ENCODE measurements at regions not wholly inside any gene's neighbourhood (a gene's known extent, or its start where the extent isn't known, plus 50 kb on each side); places are given as distances from the start of the nearest gene placed in this dataset.

- FAIRE-seq: no peak
- TF ChIP-seq RARB (CRISPR knock-in tag; IDR thresholded peaks at IDR 0.05): no peak
- no peak for TF ChIP-seq E2F6 (IDR thresholded peaks at IDR 0.05; ENCODE audit: borderline replicate concordance, low read depth)
- TF ChIP-seq CBX2 (IDR thresholded peaks at IDR 0.05; ENCODE audit: borderline replicate concordance, low read depth): no peak
- no peak for TF ChIP-seq HOXB13 (CRISPR knock-in tag; IDR thresholded peaks at IDR 0.05; ENCODE audit: low read depth)
- no peak for TF ChIP-seq PHF8 (IDR thresholded peaks at IDR 0.05; ENCODE audit: borderline replicate concordance, low read depth)
- TF ChIP-seq RFX5 (IDR thresholded peaks at IDR 0.05): no peak
- no peak for TF ChIP-seq HMGXB4 (CRISPR knock-in tag; IDR thresholded peaks at IDR 0.05; ENCODE audit: borderline replicate concordance)
- no peak for TF ChIP-seq ZFP36 (IDR thresholded peaks at IDR 0.05; ENCODE audit: borderline replicate concordance, partially characterized antibody)
Measured at GRCh38 chr15:45743426-45744235, 108.8 kb downstream of the SQOR start.

GRCh38 chr15:45744236-45744589 is 109.4 kb downstream of the SQOR start:
- FAIRE-seq (no peak), ATAC-seq (no peak), DNase-seq (ENCODE audit: low read depth in 1 of 2, low spot score in 1 of 2) (no peak)
- WGBS (ENCODE audit: missing lambda C conversion rate): 32% methylated on average over 4 of the region's 4 CpGs
- H3K9me3 ChIP-seq: no peaks in the 10 kb centered on the region
- H3K4me1 ChIP-seq: no peaks in the 10 kb centered on the region
- ChIA-PET POLR2A (no interaction called here), CTCF (no interaction called here)
- no peak overlapping the region for H3K4me3 ChIP-seq
- no peak overlapping the region for H3K4me2 ChIP-seq
- TF ChIP-seq KDM5A (IDR thresholded peaks at IDR 0.05): no peak
- no peak for TF ChIP-seq JUNB (IDR thresholded peaks at IDR 0.05)
- TF ChIP-seq NFE2L2 (conservative IDR thresholded peaks at IDR 0.05; ENCODE audit: low read length): no peak
- no peak for TF ChIP-seq MAZ (IDR thresholded peaks at IDR 0.05; ENCODE audit: borderline replicate concordance, low read depth, low read length)
- no peak for TF ChIP-seq HOXA7 (CRISPR knock-in tag; IDR thresholded peaks at IDR 0.05)
- no peak for TF ChIP-seq RFX5 (IDR thresholded peaks at IDR 0.05)
- no peak for TF ChIP-seq PHF8 (IDR thresholded peaks at IDR 0.05; ENCODE audit: borderline replicate concordance, low read depth)
- TF ChIP-seq FOSB (CRISPR knock-in tag; IDR thresholded peaks at IDR 0.05): no peak
- TF ChIP-seq REST (IDR thresholded peaks at IDR 0.05): no peak
- TF ChIP-seq HDAC2 (IDR thresholded peaks at IDR 0.05): no peak
- no peak for TF ChIP-seq NR3C1 (IDR thresholded peaks at IDR 0.05)
- TF ChIP-seq POLR2A (IDR thresholded peaks at IDR 0.05; ENCODE audit: low read length): no peak
- TF ChIP-seq MAX (IDR thresholded peaks at IDR 0.05): no peak
- TF ChIP-seq RARB (CRISPR knock-in tag; IDR thresholded peaks at IDR 0.05): no peak
- no peak for TF ChIP-seq CHD2 (IDR thresholded peaks at IDR 0.05; ENCODE audit: low read length, partially characterized antibody)
- no peak for TF ChIP-seq RAD21 (conservative IDR thresholded peaks at IDR 0.05 in 1 of 2, IDR thresholded peaks at IDR 0.05 in 1 of 2)
- TF ChIP-seq ZFP36 (IDR thresholded peaks at IDR 0.05; ENCODE audit: borderline replicate concordance, partially characterized antibody): no peak
- TF ChIP-seq CTCF (IDR thresholded peaks at IDR 0.05): no peak
- no peak for TF ChIP-seq CBX8 (IDR thresholded peaks at IDR 0.05)
- no peak for TF ChIP-seq HOXB13 (CRISPR knock-in tag; IDR thresholded peaks at IDR 0.05; ENCODE audit: low read depth)
- no peak overlapping the region for H3K27ac ChIP-seq

More at GRCh38 chr15:45743426-45744235, 108.8 kb downstream of the SQOR start:
- no peaks in the 10 kb centered on the region for H3K9me3 ChIP-seq
- CTCF ChIA-PET: no interaction called here
- ATAC-seq (no peak), DNase-seq (ENCODE audit: low read depth in 1 of 2, low spot score in 1 of 2) (no peak)
- no peak overlapping the region for H3K4me2 ChIP-seq
- WGBS (ENCODE audit: missing lambda C conversion rate): 56% methylated on average over 16 of the region's 16 CpGs
- POLR2A ChIA-PET: no interaction called here
- H3K27ac ChIP-seq: no peak overlapping the region
- H3K4me3 ChIP-seq: no peak overlapping the region
- no peaks in the 10 kb centered on the region for H3K4me1 ChIP-seq

All from A549 (cell line).